Activated T-cell treated with anti-CD3 and anti-CD28 coated beads, Interleukin-2, amount 50 U/mL, for 24 hours (primary cell): ENCODE measurements at regions not wholly inside any gene's neighbourhood (a gene's known extent, or its start where the extent isn't known, plus 50 kb on each side); places are given as distances from the start of the nearest gene placed in this dataset.

ENCODE experiments used
- DNase-seq: peaks from one replicate; pipeline ENCODE4 v3.0.0-alpha.2; 2020
- H3K27ac Mint-ChIP-seq: 2 replicates; pipeline ENCODE4 v1.8.0; 2020; ENCODE audit warnings: mild to moderate bottlenecking, mixed read lengths
- H3K27me3 Mint-ChIP-seq: 2 replicates; pipeline ENCODE4 v1.8.0; 2020; ENCODE audit warnings: mixed read lengths
- H3K36me3 Mint-ChIP-seq: 2 replicates; pipeline ENCODE4 v1.8.0; 2020; ENCODE audit warnings: low read depth, mixed read lengths
- H3K4me1 Mint-ChIP-seq: 2 replicates; pipeline ENCODE4 v1.8.0; 2020; ENCODE audit warnings: low read depth, mixed read lengths
- H3K4me3 Mint-ChIP-seq: 2 replicates; pipeline ENCODE4 v1.8.0; 2020; ENCODE audit warnings: mild to moderate bottlenecking, moderate library complexity, mixed read lengths
- H3K9me3 Mint-ChIP-seq: 2 replicates; pipeline ENCODE4 v1.8.0; 2020; ENCODE audit warnings: mixed read lengths

GRCh38 chr6:4466261-4466660 is 309.9 kb upstream of the CDYL start:
- no peaks in the 10 kb centered on the region for H3K4me1 Mint-ChIP-seq
- no peak overlapping the region for H3K4me3 Mint-ChIP-seq
- no peak for DNase-seq
- peaks cover 9% of the 10 kb centered on the region for H3K9me3 Mint-ChIP-seq
- H3K27me3 Mint-ChIP-seq, result peaks cover 5% of the 10 kb centered on the region
- H3K36me3 Mint-ChIP-seq, result no peaks in the 10 kb centered on the region
- no peak overlapping the region for H3K27ac Mint-ChIP-seq

DNA sequence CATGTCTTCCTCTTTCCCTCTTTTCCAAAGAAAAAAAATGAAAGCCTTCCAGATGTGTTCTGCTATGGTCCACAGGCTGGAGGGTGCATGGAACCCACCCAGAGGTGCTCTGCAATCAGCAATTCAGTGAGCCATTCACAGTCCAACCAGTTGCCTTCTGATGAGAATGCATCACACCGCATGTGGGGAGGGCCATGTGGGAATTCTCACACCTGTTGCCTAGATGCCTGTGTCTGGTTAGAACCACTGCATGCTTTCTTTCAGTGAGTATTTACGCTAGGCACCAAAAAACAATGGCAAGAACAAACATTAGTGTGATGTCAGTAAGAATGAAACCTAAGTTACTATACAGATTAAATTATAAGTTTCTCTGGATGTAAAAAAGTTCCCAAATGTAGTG is 311.6 kb upstream of the CDYL start:
- Mint-ChIP-seq H3K9me3 (no peaks in the 10 kb centered on the region), H3K27ac (no peak overlapping the region), H3K4me1 (no peaks in the 10 kb centered on the region), H3K27me3 (peaks cover 5% of the 10 kb centered on the region), H3K36me3 (no peaks in the 10 kb centered on the region), H3K4me3 (no peak overlapping the region)
- DNase-seq, result no peak

GRCh38 chr6:4463236-4463635 is 313.0 kb upstream of the CDYL start:
- DNase-seq, result no peak
- Mint-ChIP-seq H3K4me3 (no peak overlapping the region), H3K36me3 (no peaks in the 10 kb centered on the region), H3K9me3 (no peaks in the 10 kb centered on the region), H3K4me1 (no peaks in the 10 kb centered on the region), H3K27ac (no peak overlapping the region), H3K27me3 (peaks cover 6% of the 10 kb centered on the region)

DNA sequence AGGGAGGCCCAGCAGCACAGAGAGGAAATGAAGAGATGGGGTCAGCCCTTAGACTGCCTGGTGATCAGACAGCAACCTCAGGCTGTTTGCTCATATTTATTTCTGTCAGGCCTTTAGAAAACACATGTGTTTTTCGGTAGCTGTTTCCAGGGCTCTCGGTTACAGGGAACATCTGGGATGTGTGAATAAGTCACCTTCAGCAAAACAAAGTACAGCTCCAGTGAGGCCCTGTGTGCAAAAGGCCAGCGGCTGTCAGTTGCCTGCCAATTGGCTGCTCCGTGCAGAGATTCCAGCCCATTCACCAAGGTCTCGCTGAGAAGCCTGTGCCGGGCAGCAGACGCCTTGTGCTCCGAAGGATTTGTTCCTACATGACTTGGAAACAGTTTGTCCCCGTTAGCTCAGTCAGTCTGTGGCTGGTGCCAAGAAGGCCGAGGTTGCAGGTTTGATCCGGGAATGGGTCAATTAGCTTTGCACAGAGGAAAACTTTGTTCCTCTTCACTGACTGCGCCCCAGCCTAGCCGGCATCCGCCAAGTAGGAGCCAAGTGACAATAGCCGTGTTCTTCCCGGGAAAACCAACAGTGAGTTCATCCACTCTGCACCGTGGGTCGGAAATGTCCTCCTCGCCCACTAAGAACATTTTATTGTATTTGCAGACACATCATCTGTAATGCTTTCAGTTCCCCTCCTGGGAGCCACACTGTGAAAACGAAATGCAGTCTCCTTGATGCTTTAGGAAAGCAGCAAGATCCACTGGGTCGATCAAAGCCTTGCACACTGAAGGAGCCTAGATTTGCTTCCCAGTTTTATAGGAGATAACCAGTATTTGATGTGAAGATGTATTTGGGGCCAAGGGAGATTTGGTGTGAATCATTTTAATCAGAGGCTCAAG is 315.4 kb upstream of the CDYL start:
- no peak overlapping the region for H3K27ac Mint-ChIP-seq
- DNase-seq, result no peak
- H3K4me1 Mint-ChIP-seq, result no peaks in the 10 kb centered on the region
- no peak overlapping the region for H3K4me3 Mint-ChIP-seq
- peaks cover 6% of the 10 kb centered on the region for H3K27me3 Mint-ChIP-seq
- H3K36me3 Mint-ChIP-seq, result no peaks in the 10 kb centered on the region
- no peaks in the 10 kb centered on the region for H3K9me3 Mint-ChIP-seq

GRCh38 chr6:4459996-4460395 is 316.2 kb upstream of the CDYL start:
- DNase-seq, result no peak
- Mint-ChIP-seq H3K4me3 (no peak overlapping the region), H3K9me3 (no peaks in the 10 kb centered on the region), H3K4me1 (no peaks in the 10 kb centered on the region), H3K36me3 (no peaks in the 10 kb centered on the region), H3K27me3 (peaks cover 6% of the 10 kb centered on the region), H3K27ac (no peak overlapping the region)

DNA sequence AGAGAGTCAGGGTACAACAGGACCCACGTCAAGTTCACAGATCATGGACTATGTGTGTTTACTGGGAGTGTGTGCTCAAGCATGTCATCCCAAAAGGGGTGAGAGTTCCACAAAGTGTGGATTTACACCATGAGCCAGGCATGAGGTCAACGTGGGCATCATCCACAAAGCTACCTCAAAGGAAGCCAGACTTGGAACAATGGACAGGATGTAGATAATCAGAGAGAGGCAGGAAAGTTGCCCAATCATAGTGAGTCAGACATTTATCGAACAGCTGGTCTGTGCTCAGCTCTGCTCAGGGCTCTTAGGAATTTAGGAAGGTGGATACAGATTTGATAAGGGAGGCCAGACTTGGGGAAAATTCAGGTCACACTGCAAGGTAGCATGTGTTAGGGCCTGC is 317.2 kb upstream of the CDYL start:
- Mint-ChIP-seq H3K36me3 (no peaks in the 10 kb centered on the region), H3K27ac (no peak overlapping the region), H3K4me3 (no peak overlapping the region), H3K4me1 (no peaks in the 10 kb centered on the region), H3K27me3 (peaks cover 9% of the 10 kb centered on the region), H3K9me3 (no peaks in the 10 kb centered on the region)
- DNase-seq, result no peak

- no peaks in the 10 kb centered on the region for H3K4me1 Mint-ChIP-seq
- H3K36me3 Mint-ChIP-seq, result no peaks in the 10 kb centered on the region
- no peaks in the 10 kb centered on the region for H3K9me3 Mint-ChIP-seq
- H3K4me3 Mint-ChIP-seq, result no peak overlapping the region
- H3K27ac Mint-ChIP-seq, result no peak overlapping the region
- peaks cover 30% of the 10 kb centered on the region for H3K27me3 Mint-ChIP-seq
- no peak for DNase-seq
Measured at GRCh38 chr6:4451718-4452117, 316.3 kb upstream of the ECI2 start.

- no peaks in the 10 kb centered on the region for H3K9me3 Mint-ChIP-seq
- peaks cover 30% of the 10 kb centered on the region for H3K27me3 Mint-ChIP-seq
- H3K27ac Mint-ChIP-seq, result no peak overlapping the region
- H3K36me3 Mint-ChIP-seq, result no peaks in the 10 kb centered on the region
- H3K4me3 Mint-ChIP-seq, result no peak overlapping the region
- H3K4me1 Mint-ChIP-seq, result no peaks in the 10 kb centered on the region
- DNase-seq, result no peak
Measured at GRCh38 chr6:4451081-4451480, 315.7 kb upstream of the ECI2 start.

DNA sequence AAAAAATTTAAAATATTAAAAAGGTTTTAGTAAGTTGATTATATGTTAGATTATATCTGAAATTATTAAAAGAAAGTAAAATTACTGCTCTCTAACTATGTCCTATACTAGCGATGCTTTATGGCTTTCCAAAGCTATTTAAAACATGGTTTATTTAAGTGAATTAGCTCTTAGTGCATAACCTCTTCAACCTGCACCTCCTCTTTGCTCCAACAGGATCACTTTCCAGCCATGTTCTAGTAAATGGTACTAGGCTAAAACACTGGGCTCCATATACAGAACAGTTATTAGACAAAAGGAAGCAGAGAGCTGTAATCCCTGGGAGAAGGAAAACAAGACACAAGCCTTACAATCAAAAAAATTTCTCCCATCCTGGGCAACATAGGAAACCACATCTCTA is 314.9 kb upstream of the ECI2 start:
- Mint-ChIP-seq H3K9me3 (no peaks in the 10 kb centered on the region), H3K4me3 (no peak overlapping the region), H3K27me3 (peaks cover 30% of the 10 kb centered on the region), H3K36me3 (no peaks in the 10 kb centered on the region), H3K27ac (no peak overlapping the region), H3K4me1 (no peaks in the 10 kb centered on the region)
- DNase-seq, result no peak

DNA sequence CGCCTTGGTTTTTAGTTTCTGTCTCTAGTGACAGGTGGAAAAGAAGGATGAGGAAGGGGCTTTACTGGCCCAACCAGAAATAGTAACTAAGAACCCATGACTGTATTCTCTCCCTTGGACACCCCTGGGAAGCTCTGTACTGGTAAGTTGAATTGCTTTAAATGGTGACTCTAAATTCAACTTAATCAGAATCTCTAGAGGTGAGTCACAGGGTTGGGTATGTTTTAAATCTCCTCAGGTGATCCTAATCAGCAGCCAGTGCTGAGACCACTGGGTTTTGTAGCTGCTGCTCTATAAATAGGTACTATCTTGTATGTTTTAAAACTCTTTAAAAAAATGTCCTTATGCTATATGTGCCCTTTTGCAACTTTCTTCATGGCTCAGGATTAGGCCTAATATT is 314.0 kb upstream of the ECI2 start:
- Mint-ChIP-seq H3K36me3 (no peaks in the 10 kb centered on the region), H3K4me1 (no peaks in the 10 kb centered on the region), H3K27me3 (peaks cover 27% of the 10 kb centered on the region), H3K4me3 (no peak overlapping the region), H3K9me3 (no peaks in the 10 kb centered on the region), H3K27ac (no peak overlapping the region)
- no peak for DNase-seq

DNA sequence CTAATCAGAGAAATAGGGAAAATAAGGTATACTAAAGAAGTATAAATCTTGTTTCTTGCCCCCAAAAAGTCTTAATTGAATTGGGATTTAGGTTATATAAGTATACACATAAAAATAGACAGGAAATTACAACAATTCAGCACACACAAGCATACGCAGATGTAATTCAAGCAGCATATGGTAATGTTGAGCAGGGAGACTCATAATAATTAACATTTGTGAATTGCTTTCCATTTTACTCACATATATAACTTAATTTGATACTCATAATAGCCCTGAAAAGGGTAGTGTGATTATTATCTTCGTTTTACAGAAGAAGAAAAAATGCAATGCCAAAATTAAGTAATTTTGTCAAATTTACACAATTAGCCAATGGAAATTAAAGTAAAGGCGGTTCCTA is 313.5 kb upstream of the ECI2 start:
- Mint-ChIP-seq H3K27ac (no peak overlapping the region), H3K9me3 (no peaks in the 10 kb centered on the region), H3K4me3 (no peak overlapping the region), H3K27me3 (peaks cover 27% of the 10 kb centered on the region), H3K4me1 (no peaks in the 10 kb centered on the region), H3K36me3 (no peaks in the 10 kb centered on the region)
- no peak for DNase-seq

DNA sequence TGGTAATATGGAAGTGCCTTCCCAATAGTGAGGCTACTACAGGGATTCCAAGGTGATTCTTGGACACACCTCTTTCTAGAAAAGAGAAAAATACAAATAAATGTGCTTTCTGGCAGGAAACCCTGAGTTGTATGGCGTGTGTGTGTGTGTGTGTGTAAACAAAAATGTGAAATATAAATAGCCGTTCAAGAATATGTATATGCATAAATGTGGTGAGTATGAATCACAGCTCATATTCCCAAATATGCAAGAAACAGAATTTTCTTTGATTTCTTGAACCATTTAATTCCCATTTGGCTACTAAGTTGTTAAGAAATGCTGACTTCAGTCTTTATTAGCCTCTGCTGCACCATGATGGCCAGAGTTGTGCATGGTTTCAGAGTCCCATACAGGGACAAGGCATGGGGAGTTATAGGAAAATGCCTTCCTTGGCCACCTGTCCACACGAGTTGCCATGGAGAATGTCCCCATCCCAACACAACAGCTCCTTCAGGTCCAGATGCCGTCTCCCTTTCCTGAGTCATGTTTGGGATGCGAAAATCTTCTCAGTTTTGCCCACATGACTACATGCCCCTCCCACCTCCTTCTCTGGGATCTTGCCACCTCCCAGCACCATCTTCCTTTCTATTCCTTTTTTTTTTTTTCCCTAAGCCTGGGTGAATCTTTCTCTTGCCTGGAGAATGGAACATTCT is 312.4 kb upstream of the ECI2 start:
- Mint-ChIP-seq H3K27me3 (peaks cover 27% of the 10 kb centered on the region), H3K4me3 (no peak overlapping the region), H3K36me3 (no peaks in the 10 kb centered on the region), H3K27ac (no peak overlapping the region), H3K9me3 (no peaks in the 10 kb centered on the region), H3K4me1 (no peaks in the 10 kb centered on the region)
- no peak for DNase-seq

DNA sequence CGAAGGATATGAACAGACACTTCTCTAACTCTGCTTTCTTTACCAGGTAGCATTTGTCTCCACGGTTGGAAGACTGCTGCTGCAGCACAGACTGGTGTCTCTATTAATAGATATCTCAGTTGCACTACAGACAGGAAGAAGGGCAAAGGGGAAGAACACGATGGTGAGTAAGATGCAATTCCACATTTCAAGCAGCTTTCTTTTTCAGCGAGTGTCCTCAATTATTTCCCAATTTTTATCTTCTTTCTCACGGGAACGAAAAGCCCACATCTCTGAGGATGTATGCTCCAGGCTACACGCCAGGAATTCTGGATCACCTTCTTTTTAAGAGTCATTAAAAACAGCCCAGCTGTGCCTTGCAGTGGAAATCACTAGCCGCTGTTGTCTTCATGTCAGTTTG is 311.6 kb upstream of the ECI2 start:
- Mint-ChIP-seq H3K27me3 (peaks cover 26% of the 10 kb centered on the region), H3K27ac (no peak overlapping the region), H3K4me1 (no peaks in the 10 kb centered on the region), H3K4me3 (no peak overlapping the region), H3K36me3 (no peaks in the 10 kb centered on the region), H3K9me3 (no peaks in the 10 kb centered on the region)
- DNase-seq, result no peak

DNA sequence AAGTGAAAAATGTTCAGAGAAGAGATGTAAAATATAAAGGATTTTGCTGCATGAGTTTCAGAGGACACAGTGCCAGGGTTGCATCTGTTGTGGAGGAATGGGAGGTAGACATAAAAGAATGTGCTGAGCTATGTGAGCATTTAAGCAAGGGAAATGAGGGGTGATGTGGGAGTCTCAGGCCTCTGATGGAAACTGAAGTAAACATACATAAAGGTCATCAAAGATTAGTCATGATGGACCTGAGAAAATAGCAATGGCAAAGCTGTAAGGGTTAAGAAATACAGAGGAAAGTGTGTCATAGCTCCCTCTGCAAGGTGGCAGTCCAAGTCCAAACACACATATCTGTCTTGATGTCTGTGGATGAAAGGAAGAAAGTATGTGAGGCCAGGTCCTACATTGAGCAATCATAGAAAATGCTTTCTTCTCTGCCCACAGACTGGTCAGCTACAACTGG is 306.6 kb upstream of the ECI2 start:
- DNase-seq, result no peak
- Mint-ChIP-seq H3K9me3 (no peaks in the 10 kb centered on the region), H3K4me3 (no peak overlapping the region), H3K27me3 (peaks cover 8% of the 10 kb centered on the region), H3K27ac (no peak overlapping the region), H3K4me1 (no peaks in the 10 kb centered on the region), H3K36me3 (no peaks in the 10 kb centered on the region)

DNA sequence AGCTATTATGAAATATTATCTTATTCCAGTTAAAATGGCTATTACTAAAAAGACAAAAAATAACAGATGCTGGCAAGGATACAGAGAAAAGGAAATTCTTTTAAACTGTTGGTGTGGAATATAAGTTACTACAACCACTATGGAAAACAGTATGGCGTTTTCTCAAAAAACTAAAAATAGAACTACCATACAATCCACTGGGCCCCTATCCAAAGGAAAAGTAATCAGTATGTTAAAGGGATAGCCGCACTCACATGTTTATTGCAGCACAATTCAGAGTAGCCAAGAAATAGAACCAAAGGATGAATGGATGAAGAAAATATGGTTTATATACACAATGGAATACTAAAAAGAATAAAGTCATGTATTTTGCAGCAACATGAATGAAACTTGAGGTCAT is 303.8 kb upstream of the ECI2 start:
- Mint-ChIP-seq H3K27ac (no peak overlapping the region), H3K4me3 (no peak overlapping the region), H3K4me1 (no peaks in the 10 kb centered on the region), H3K27me3 (peaks cover 12% of the 10 kb centered on the region), H3K9me3 (no peaks in the 10 kb centered on the region), H3K36me3 (no peaks in the 10 kb centered on the region)
- no peak for DNase-seq
